ENCODE measurements at regions not wholly inside any gene's neighbourhood (a gene's known extent, or its start where the extent isn't known, plus 50 kb on each side); places are given as distances from the start of the nearest gene placed in this dataset.
"Not testable (repeated sequence)": the region's sequence is repeated elsewhere in the genome, so short reads cannot be mapped to it uniquely, and the experiment has no call there.

DNA sequence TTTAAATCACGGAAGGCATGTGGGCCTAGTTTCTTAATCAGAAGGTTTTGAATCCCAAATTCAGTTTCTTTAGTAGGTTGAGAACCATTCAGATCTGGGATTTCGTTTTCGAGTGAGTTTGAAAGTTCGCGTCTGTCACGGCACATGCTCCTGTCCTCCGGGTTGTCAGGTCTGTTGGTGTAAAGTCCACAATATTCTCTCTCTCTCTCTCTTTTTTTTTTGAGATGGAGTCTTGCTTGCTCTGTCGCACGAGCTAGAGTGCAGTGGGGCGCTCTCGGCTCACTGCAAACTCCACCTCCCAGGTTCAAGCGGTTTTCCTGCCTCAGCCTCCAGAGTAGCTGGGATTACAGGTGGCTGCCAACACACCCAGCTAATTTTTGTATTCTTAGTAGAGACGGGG, 4390.6 kb upstream of the TPTE start:
- DNase-seq; H3K36me3 Mint-ChIP-seq (ENCODE audit: low read depth); ATAC-seq (ENCODE audit: low read depth); POLR2A ChIA-PET; H3K27ac Mint-ChIP-seq; intact Hi-C loops (cut with micrococcal nuclease); H3K4me1 Mint-ChIP-seq; H3K9me3 Mint-ChIP-seq; CTCF ChIA-PET; H3K27me3 Mint-ChIP-seq; H3K4me3 Mint-ChIP-seq: not testable (repeated sequence)

DNA sequence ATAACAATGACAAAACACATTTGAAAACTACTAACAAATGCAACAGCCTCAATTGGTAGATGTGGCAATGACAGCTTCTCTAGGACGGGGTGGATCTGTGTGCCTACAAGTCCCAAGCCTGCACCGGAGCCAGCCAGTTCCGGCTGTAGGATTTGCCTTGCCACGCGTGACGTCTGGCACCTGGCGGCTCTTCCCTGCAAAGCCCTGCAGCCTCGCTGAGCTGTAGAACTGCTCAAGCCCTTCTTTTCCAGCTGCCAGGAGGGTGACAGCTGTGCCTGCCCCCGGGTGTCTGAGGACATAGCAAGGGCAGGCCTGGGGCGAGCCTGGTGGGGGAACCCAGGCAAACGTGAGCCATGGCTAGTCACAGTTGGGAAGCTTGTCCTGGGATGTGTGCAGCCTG, 4388.0 kb upstream of the TPTE start:
- POLR2A ChIA-PET; H3K27me3 Mint-ChIP-seq; H3K27ac Mint-ChIP-seq; ATAC-seq (ENCODE audit: low read depth); H3K4me1 Mint-ChIP-seq; H3K9me3 Mint-ChIP-seq; DNase-seq; intact Hi-C loops (cut with micrococcal nuclease); CTCF ChIA-PET; H3K4me3 Mint-ChIP-seq; H3K36me3 Mint-ChIP-seq (ENCODE audit: low read depth): not testable (repeated sequence)

DNA sequence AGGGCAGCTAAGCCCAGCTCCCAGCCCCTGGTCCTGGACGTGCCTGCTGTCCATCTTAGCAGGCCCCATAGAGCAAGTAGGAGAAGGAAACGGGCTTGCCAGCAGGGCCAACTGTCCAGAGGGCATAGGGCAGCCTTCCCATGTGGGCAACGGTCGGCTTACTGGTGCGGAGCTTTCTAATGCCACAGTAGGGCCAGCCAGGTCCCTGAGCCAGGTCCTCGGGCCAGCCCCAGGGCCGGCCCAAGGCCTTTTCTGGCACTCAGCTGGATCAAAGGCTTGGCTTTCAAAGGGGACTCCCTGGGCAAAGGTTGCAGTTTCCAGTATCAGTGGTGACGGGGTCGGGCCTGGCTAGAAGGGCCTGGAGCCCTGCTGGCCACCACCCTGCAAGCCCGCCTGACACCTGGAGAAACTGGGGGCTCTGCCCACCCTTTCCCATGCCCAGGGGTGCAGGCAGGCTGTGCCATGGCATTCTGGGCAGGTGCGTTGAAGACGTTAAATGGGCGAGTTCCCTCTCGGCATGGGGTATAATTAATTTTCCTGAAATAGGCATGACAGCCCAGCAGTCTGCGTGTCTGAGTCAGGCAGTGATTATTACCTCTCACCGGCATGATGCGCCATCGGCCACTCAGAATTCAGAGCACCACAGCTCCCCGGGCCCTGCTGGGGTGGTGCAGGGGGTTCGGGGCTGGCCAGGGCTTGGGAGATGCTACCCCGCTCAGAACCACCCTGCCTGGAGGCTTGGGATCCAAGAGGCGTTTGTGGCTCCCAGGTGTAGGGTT, 4387.3 kb upstream of the TPTE start:
- intact Hi-C loops (cut with micrococcal nuclease); H3K36me3 Mint-ChIP-seq (ENCODE audit: low read depth); POLR2A ChIA-PET; DNase-seq; H3K9me3 Mint-ChIP-seq; ATAC-seq (ENCODE audit: low read depth); H3K4me3 Mint-ChIP-seq; H3K4me1 Mint-ChIP-seq; CTCF ChIA-PET; H3K27me3 Mint-ChIP-seq; H3K27ac Mint-ChIP-seq: not testable (repeated sequence)

DNA sequence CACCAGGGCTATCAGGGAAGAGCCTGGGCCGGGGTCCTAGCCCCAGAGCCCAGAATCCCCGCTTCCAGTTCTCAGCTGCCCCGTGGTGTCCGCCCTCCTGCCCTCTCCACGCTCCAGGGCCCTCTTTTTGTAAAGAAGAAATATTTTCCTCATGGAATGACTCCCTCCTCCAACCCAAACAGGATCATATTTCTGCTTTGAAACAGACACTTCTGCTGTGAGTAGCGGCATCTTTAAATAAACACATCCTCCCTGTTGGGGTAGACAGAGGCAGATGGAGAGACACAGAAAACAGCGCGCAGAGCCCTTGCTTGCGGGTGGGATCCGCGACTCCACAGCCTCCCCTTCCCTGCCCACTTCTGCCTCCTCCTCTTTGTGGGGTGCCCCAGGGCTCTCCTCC, 4384.7 kb upstream of the TPTE start:
- H3K9me3 Mint-ChIP-seq; H3K36me3 Mint-ChIP-seq (ENCODE audit: low read depth); H3K4me3 Mint-ChIP-seq; H3K27me3 Mint-ChIP-seq; H3K27ac Mint-ChIP-seq; CTCF ChIA-PET; H3K4me1 Mint-ChIP-seq; ATAC-seq (ENCODE audit: low read depth); intact Hi-C loops (cut with micrococcal nuclease); DNase-seq; POLR2A ChIA-PET: not testable (repeated sequence)

DNA sequence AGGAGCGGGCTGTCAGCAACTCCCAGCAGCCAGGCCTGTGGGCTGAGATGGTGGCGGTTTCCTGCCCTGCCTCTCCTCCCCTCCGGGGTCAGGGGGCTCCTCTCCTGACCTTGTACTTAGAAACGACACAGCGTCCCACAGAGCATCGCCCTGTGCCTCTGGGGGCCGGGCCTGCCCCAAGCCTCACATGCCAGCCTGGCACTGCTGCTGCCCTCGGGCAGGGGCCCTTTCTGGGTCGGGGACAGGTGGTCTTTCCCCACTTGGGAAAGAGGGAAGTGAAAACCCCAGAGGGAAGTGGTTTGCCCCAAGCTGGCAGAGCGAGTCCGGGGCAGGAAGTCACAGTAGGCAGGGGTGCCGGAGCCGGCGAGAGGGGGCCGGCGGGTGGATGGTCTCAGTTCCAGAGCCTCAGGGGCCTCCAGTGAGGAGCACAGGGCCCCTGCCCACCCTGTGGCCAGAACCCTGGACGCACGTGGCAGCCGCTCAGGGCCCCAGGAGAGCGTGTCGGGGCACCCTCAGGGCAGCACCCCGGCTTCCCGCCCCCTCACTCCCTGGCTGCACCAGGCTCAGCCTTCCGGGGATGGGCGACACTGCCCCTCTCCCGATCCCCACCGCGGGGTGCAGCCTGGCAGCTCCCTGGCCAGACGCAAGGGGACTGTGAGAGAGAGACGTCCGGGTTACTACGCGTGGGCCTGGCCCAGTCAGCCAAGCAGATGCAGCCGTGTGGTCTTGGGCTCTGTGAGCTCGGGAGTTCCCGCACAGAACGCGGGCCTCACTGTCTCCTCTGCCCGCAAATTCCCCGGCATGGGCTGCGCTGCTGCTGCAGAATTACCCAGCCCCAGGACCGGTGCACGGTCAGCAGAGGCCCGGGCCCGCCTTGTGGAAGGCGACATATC, 4382.9 kb upstream of the TPTE start:
- intact Hi-C loops (cut with micrococcal nuclease); H3K36me3 Mint-ChIP-seq (ENCODE audit: low read depth); H3K4me3 Mint-ChIP-seq; H3K4me1 Mint-ChIP-seq; DNase-seq; POLR2A ChIA-PET; H3K27me3 Mint-ChIP-seq; H3K27ac Mint-ChIP-seq; CTCF ChIA-PET; H3K9me3 Mint-ChIP-seq: not testable (repeated sequence)
- ATAC-seq (ENCODE audit: low read depth): peak; percentile 71

DNA sequence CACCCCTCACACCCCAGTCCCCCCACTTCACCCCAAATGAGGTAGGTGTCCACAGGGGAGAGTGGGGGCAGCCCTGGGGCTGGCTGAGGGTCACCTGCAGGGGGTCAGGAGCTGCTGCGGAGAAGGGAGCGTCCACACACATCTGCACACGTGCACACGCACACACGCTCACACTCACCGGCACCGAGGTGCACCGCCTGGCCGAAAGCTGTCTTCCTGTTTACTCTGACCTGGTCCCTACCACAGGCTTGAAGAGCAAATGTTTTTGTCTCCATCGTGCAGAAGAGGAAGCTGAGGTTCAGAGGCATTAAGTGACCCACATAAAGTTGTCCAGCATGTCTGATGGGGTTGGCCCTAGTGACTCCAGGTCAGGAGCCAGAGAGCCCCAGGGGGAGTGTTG, 4382.1 kb upstream of the TPTE start:
- POLR2A ChIA-PET; H3K4me1 Mint-ChIP-seq; H3K4me3 Mint-ChIP-seq; CTCF ChIA-PET; H3K36me3 Mint-ChIP-seq (ENCODE audit: low read depth); H3K27ac Mint-ChIP-seq; H3K9me3 Mint-ChIP-seq; intact Hi-C loops (cut with micrococcal nuclease); H3K27me3 Mint-ChIP-seq; DNase-seq: not testable (repeated sequence)
- ATAC-seq (ENCODE audit: low read depth): peak; percentile 23

DNA sequence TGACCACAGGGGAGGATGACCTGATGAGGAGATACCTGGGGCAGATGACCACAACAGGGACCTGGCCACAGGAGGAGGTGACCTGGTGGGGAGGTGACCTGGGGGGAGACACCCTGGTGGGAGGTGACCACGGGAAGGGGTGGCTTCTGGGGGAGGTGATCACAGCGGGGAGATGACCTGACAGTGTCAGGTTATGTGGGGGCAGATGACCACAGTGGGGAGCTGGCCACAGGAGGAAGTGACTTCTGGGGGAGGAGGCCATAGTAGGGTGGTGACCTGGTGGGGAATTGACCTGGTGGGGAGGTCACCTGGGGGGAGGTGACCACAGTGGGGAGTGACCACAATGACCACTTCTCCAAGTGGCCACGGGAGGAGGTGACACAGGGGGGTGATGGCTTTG, 4381.5 kb upstream of the TPTE start:
- H3K36me3 Mint-ChIP-seq (ENCODE audit: low read depth); CTCF ChIA-PET; H3K4me1 Mint-ChIP-seq; intact Hi-C loops (cut with micrococcal nuclease); POLR2A ChIA-PET; DNase-seq; ATAC-seq (ENCODE audit: low read depth); H3K4me3 Mint-ChIP-seq; H3K9me3 Mint-ChIP-seq; H3K27me3 Mint-ChIP-seq; H3K27ac Mint-ChIP-seq: not testable (repeated sequence)

DNA sequence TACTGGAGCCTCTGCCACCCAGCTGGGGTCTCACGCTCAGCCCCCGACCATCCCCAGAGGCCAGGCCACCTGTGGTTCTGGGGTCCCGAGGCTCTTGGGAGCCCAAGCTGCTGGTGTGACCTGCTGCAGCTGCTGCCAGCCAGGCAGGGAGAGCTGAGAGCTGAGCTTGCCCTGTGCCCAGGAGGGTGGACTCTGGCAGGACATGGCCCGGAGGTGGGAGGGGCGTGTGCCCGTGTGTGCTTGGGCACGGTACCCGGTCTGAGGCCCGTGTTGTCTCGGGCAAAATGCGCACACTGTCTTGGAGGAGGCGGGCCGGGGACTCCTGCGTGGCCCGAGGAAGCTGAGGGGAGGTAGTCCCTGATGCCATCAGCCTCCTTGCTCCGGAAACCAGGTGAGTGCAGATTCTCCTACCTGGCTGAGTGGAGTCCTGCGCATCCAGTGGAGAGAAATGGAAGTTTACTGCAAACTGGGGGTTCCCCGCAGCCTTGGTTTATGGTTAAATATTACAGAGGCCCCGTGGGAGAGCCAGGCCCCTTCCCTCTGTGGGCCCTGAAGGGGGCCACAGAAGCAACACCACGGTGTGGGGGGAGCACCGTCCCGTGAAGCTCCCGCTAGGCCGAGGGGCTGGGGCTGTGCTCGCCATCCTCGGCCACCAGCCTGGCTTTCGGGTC, 4380.8 kb upstream of the TPTE start:
- DNase-seq; H3K27me3 Mint-ChIP-seq; CTCF ChIA-PET; H3K36me3 Mint-ChIP-seq (ENCODE audit: low read depth); H3K4me3 Mint-ChIP-seq; intact Hi-C loops (cut with micrococcal nuclease); H3K27ac Mint-ChIP-seq; POLR2A ChIA-PET; H3K9me3 Mint-ChIP-seq; ATAC-seq (ENCODE audit: low read depth); H3K4me1 Mint-ChIP-seq: not testable (repeated sequence)

DNA sequence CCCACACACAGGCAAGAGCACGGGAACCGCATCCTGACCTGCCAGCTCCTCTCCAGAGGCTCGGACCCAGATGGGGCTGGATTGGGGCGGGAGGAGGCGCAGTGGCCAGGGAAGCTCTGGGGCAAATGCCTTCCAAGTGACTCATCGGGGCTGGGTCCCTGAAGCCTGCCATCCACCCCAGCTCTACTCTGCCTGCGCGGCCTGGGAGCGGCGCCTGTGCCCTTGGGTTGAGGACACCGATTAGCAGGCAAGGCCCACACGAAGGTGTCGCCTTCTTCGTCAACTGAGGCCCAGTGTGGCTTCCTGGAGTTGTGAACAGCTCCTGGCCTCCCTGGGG, 4380.3 kb upstream of the TPTE start:
- DNase-seq; intact Hi-C loops (cut with micrococcal nuclease); H3K9me3 Mint-ChIP-seq; H3K27me3 Mint-ChIP-seq; POLR2A ChIA-PET; H3K36me3 Mint-ChIP-seq (ENCODE audit: low read depth); H3K4me1 Mint-ChIP-seq; ATAC-seq (ENCODE audit: low read depth); CTCF ChIA-PET; H3K4me3 Mint-ChIP-seq; H3K27ac Mint-ChIP-seq: not testable (repeated sequence)

DNA sequence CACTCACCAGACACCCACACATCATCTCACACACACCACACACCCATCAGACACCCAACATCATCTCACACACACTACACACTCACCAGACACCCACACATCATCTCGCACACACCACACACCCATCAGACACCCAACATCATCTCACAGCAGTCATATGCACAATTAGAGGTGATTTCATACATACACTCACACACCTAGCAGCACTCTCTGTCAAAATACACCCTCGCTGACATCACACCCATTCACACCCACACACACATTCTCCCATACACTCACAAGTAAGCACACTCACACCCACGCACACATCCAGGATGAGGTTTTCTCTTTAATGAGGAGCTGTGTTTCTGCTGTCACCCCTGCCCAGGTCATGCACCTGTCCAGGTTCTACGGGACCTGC, 4368.2 kb upstream of the TPTE start:
- H3K4me1 Mint-ChIP-seq; ATAC-seq (ENCODE audit: low read depth); CTCF ChIA-PET: not testable (repeated sequence)

DNA sequence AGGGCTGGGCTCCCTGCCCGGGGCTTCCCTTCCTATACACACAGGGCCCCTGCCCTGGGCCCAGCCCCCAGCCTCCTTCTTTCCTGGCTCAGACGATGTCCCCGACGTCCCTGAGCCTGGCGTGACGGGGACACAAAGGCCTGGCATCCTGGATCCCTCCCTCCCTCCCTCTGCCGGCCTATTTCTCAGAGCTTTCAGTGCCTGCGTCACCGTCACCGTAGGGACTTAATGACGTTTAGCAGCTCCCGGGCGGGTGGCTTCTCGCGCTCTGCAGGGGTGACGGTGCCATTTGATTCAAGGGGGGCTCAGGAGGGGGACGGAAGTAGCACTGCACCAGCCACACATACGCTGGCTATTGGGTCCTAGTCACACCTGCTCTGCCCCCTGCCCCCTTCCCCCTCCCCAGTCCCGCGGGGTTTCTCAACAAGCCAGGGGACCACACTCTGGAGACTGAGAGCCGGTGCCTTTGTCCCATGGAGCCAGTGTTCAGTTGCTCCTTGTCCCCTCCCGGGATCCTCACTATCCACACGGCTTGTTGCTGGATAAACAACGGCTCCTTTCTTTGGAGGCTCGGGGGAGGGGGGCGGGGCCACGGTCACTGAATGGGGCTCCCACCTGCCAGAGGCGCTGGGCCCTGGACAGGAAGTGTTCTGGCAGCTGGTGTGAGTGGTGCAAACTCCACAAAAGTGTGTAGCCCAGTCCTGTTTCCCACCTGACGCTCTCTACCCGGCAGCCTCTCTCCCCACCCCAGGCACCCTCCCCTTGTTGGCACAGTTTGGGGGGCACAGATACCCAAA, 4366.7 kb upstream of the TPTE start:
- POLR2A ChIA-PET; H3K4me3 Mint-ChIP-seq; H3K36me3 Mint-ChIP-seq (ENCODE audit: low read depth); H3K27me3 Mint-ChIP-seq; H3K9me3 Mint-ChIP-seq; H3K4me1 Mint-ChIP-seq; DNase-seq; intact Hi-C loops (cut with micrococcal nuclease); H3K27ac Mint-ChIP-seq; CTCF ChIA-PET: not testable (repeated sequence)
- ATAC-seq (ENCODE audit: low read depth): peak; percentile 59

More for the DNA sequence above, 4368.2 kb upstream of the TPTE start:
- H3K4me3 Mint-ChIP-seq; H3K27me3 Mint-ChIP-seq; POLR2A ChIA-PET; intact Hi-C loops (cut with micrococcal nuclease); H3K9me3 Mint-ChIP-seq; DNase-seq; H3K27ac Mint-ChIP-seq; H3K36me3 Mint-ChIP-seq (ENCODE audit: low read depth): not testable (repeated sequence)
